PC-3 (cell line): ENCODE measurements at regions not wholly inside any gene's neighbourhood (a gene's known extent, or its start where the extent isn't known, plus 50 kb on each side); places are given as distances from the start of the nearest gene placed in this dataset.

Experiments
- CTCF ChIP-seq: fragments of 300-600 bp; sonication (generic); conservative IDR thresholded peaks from 2 replicates; pipeline ENCODE4 v1.5.1; 2017; ENCODE audit warnings: antibody characterized with exemption, low read depth, mild to moderate bottlenecking, low read length
- EZH2phosphoT487 ChIP-seq: fragments of 300-600 bp; sonication (generic); IDR thresholded peaks from 2 replicates; pipeline ENCODE4 v1.6.1; 2018; ENCODE audit warnings: mild to moderate bottlenecking, antibody characterized with exemption, low read length, borderline replicate concordance

- no peak for TF ChIP-seq CTCF
- no peak for TF ChIP-seq EZH2phosphoT487
These were observed 1452.2 kb downstream of the REEP3 start for GRCh38 chr10:64973391-64973790.
